OCI-LY1 (cell line): ENCODE measurements at regions not wholly inside any gene's neighbourhood (a gene's known extent, or its start where the extent isn't known, plus 50 kb on each side); places are given as distances from the start of the nearest gene placed in this dataset.

Experiments
- CTCF ChIP-seq: fragments of 200-600 bp; sonication (generic), shearing (Covaris generic); IDR thresholded peaks from 2 replicates; pipeline ENCODE4 v1.5.1; 2017; ENCODE audit warnings: mild to moderate bottlenecking, antibody characterized with exemption, low read length, moderate library complexity, mixed read lengths
- EZH2 ChIP-seq: fragments of 200-600 bp; sonication (generic), shearing (Covaris generic); IDR thresholded peaks from 2 replicates; pipeline ENCODE4 v1.8.0; 2017; ENCODE audit warnings: borderline replicate concordance, mixed run types, mild to moderate bottlenecking, antibody characterized with exemption, low read length, moderate library complexity, mixed read lengths

GRCh38 chr6:68226460-68226859 is 408.6 kb upstream of the ADGRB3 start:
- peak; percentile 73 for TF ChIP-seq CTCF
- TF ChIP-seq EZH2 = no peak
